K562 (cell line): ENCODE measurements at regions not wholly inside any gene's neighbourhood (a gene's known extent, or its start where the extent isn't known, plus 50 kb on each side); places are given as distances from the start of the nearest gene placed in this dataset.

ENCODE experiments used
- ARID3B ChIP-seq: fragments of 250-450 bp; sonication (Bioruptor Pico); IDR thresholded peaks from 2 replicates; pipeline ENCODE4 v1.4.0; 2020; ENCODE audit warnings: borderline replicate concordance
- CHD4 ChIP-seq: fragments of 200-600 bp; sonication (generic); IDR thresholded peaks from 3 replicates; pipeline ENCODE4 v1.6.1; 2012; ENCODE audit warnings: low read depth, mild to moderate bottlenecking, mixed read lengths, low read length, inconsistent platforms; ENCODE audit not compliant: insufficient read depth, insufficient replicate concordance, poor library complexity, severe bottlenecking
- FOSL1 ChIP-seq: fragments of 200-800 bp; sonication (Bioruptor generic); conservative IDR thresholded peaks from 2 replicates; pipeline ENCODE4 v1.6.1; 2016; ENCODE audit warnings: missing genetic modification characterization, missing compliant biosample characterization
- FOXA1 ChIP-seq: fragments of 450-650 bp; IDR thresholded peaks from 2 replicates; pipeline ENCODE4 v1.6.1; 2016; ENCODE audit warnings: mild to moderate bottlenecking, borderline replicate concordance
- PML ChIP-seq: IDR thresholded peaks from 2 replicates; pipeline ENCODE4 v1.6.1; 2012; ENCODE audit warnings: low read length, inconsistent platforms
- POLR3A ChIP-seq: IDR thresholded peaks from 2 replicates; pipeline ENCODE4 v1.6.1; 2011; ENCODE audit warnings: borderline replicate concordance, mild to moderate bottlenecking, moderate library complexity; ENCODE audit not compliant: insufficient read length, insufficient read depth; ENCODE audit errors: extremely low read depth
- RAD51 ChIP-seq: fragments of 450-650 bp; IDR thresholded peaks from 2 replicates; pipeline ENCODE4 v1.7.1; 2016; ENCODE audit warnings: low read depth, mild to moderate bottlenecking, borderline replicate concordance
- SIN3B ChIP-seq: fragments of 450-650 bp; IDR thresholded peaks from 2 replicates; pipeline ENCODE4 v1.6.1; 2017; ENCODE audit warnings: low read depth, mild to moderate bottlenecking, moderate library complexity
- SRF ChIP-seq, 2 experiments: fragments of 250-450, 450-650 bp in 1 of 2; sonication (Bioruptor Pico) in 1 of 2; sonication (generic) in 1 of 2; formaldehyde crosslinking; IDR thresholded peaks; 2 replicates each; pipeline versions ENCODE4 v1.5.0 to v1.5.1; 2020 to 2022; ENCODE audit warnings: mild to moderate bottlenecking in 1 of 2, missing genetic modification reagents in 1 of 2
- TOE1 ChIP-seq, 2 experiments: fragments of 450-650 bp in 1 of 2; sonication (generic) in 1 of 2; formaldehyde crosslinking in 1 of 2; IDR thresholded peaks; 2 replicates each; pipeline versions ENCODE4 v1.7.1 to v1.8.0; 2016 to 2022; ENCODE audit warnings: borderline replicate concordance in 2 of 2, mild to moderate bottlenecking in 2 of 2, antibody characterized with exemption in 1 of 2, inconsistent platforms in 1 of 2, low read depth in 1 of 2, missing genetic modification reagents in 1 of 2, moderate library complexity in 1 of 2
- ZBED1 ChIP-seq: IDR thresholded peaks from 2 replicates; pipeline ENCODE4 v1.6.1; 2014
- ZNF140 ChIP-seq: fragments of 250-450 bp; sonication (Bioruptor Pico); IDR thresholded peaks from 2 replicates; pipeline ENCODE4 v1.8.0; 2021; ENCODE audit warnings: moderate library complexity, mild to moderate bottlenecking, inconsistent platforms
- TF ChIP-seq, protein P1 (sequence below): sonication (generic); formaldehyde crosslinking; IDR thresholded peaks from 2 replicates; pipeline ENCODE4 v1.5.0; 2020; ENCODE audit warnings: missing genetic modification reagents
- TF ChIP-seq, protein P2 (sequence below): sonication (generic); formaldehyde crosslinking; IDR thresholded peaks from 2 replicates; pipeline ENCODE4 v1.9.0; 2022; ENCODE audit warnings: mild to moderate bottlenecking, missing genetic modification reagents

DNA sequence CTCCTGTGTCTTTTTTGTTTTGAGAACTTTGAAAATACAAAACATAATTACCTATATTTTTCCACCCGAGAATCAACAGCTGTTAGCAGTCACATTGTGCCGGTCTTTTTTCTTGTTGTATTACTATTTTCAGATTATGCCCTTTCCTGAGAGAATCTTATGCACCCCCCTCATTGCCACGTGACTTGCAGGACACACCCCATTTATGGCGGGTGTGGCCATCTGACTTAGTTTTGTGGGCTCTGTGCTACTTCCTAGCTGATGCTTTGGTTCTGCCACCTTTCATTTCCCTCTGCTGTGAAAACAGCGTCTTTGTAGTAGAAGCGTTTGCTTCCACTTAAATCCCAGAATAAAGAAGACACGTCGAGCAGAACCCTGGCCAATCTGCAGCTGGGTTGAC lies 82.8 kb upstream of the SOX13 start (continued):
- no peak for TF ChIP-seq ARID3B (CRISPR knock-in tag)
- no peak for TF ChIP-seq SIN3B
- TF ChIP-seq ZBED1: no peak
- TF ChIP-seq FOSL1 (tag): no peak
- no peak for TF ChIP-seq PML
- TF ChIP-seq, protein P1, sequence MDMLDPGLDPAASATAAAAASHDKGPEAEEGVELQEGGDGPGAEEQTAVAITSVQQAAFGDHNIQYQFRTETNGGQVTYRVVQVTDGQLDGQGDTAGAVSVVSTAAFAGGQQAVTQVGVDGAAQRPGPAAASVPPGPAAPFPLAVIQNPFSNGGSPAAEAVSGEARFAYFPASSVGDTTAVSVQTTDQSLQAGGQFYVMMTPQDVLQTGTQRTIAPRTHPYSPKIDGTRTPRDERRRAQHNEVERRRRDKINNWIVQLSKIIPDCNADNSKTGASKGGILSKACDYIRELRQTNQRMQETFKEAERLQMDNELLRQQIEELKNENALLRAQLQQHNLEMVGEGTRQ (CRISPR knock-in tag): peak; percentile 89
- no peak for TF ChIP-seq CHD4
- no peak for TF ChIP-seq ZNF140
- no peak for TF ChIP-seq POLR3A
- TF ChIP-seq, protein P2, sequence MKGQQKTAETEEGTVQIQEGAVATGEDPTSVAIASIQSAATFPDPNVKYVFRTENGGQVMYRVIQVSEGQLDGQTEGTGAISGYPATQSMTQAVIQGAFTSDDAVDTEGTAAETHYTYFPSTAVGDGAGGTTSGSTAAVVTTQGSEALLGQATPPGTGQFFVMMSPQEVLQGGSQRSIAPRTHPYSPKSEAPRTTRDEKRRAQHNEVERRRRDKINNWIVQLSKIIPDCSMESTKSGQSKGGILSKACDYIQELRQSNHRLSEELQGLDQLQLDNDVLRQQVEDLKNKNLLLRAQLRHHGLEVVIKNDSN (CRISPR knock-in tag): peak; percentile 82
- TF ChIP-seq SRF (CRISPR knock-in tag; IDR thresholded peaks at IDR 0.05): peak in 1 of 2 experiments; percentile 74; a peak in 1 of 4 replicates
- TF ChIP-seq RAD51: peak; percentile 89
- no peak for TF ChIP-seq FOXA1
- peak; percentile 66; the same call in 1 of the 2 replicates for TF ChIP-seq TOE1 (IDR thresholded peaks at IDR 0.05; ENCODE audit: borderline replicate concordance)
- no peak for TF ChIP-seq TOE1 (CRISPR knock-in tag; IDR thresholded peaks at IDR 0.05; ENCODE audit: borderline replicate concordance, low read depth)
